ENCODE measurements at regions not wholly inside any gene's neighbourhood (a gene's known extent, or its start where the extent isn't known, plus 50 kb on each side); places are given as distances from the start of the nearest gene placed in this dataset.

DNA sequence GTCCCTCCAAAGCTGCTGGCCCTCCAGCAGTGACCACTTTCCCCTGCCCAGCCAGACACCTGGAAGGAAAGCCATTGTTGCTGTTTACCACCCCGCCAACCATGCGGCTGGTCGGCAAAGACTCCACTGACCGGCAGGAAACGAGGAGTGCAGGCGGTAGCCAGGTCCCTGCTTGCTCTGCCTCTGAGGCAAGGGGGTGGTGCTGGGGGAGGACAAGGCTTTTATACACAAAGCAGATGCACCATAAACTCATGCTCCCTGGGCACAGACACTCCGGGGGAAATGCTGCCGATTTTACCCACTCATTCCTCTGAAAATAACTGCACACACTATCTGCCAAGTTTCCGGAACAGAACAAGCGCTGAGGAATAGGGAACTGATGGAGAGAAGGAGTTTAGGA, 62.8 kb upstream of the GRIN2A start:
- TF ChIP-seq, protein P1, sequence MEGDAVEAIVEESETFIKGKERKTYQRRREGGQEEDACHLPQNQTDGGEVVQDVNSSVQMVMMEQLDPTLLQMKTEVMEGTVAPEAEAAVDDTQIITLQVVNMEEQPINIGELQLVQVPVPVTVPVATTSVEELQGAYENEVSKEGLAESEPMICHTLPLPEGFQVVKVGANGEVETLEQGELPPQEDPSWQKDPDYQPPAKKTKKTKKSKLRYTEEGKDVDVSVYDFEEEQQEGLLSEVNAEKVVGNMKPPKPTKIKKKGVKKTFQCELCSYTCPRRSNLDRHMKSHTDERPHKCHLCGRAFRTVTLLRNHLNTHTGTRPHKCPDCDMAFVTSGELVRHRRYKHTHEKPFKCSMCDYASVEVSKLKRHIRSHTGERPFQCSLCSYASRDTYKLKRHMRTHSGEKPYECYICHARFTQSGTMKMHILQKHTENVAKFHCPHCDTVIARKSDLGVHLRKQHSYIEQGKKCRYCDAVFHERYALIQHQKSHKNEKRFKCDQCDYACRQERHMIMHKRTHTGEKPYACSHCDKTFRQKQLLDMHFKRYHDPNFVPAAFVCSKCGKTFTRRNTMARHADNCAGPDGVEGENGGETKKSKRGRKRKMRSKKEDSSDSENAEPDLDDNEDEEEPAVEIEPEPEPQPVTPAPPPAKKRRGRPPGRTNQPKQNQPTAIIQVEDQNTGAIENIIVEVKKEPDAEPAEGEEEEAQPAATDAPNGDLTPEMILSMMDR (IDR thresholded peaks at IDR 0.05; ENCODE audit: poor library complexity, severe bottlenecking), result no peak
- Histone ChIP-seq H3K9me3 (ENCODE audit: severe bottlenecking) (no peaks in the 10 kb centered on the region), H3K27me3 (ENCODE audit: insufficient read depth, poor library complexity, severe bottlenecking) (no peaks in the 10 kb centered on the region), H3K4me1 (ENCODE audit: insufficient read depth, poor library complexity, severe bottlenecking) (no peaks in the 10 kb centered on the region), H3K36me3 (ENCODE audit: low read depth) (no peaks in the 10 kb centered on the region), H3K4me3 (ENCODE audit: severe bottlenecking) (no peak overlapping the region), H3K27ac (ENCODE audit: poor library complexity, severe bottlenecking) (no peak overlapping the region)
- DNase-seq (ENCODE audit: low spot score), result no peak
- no peak for ATAC-seq (ENCODE audit: low read depth)

DNA sequence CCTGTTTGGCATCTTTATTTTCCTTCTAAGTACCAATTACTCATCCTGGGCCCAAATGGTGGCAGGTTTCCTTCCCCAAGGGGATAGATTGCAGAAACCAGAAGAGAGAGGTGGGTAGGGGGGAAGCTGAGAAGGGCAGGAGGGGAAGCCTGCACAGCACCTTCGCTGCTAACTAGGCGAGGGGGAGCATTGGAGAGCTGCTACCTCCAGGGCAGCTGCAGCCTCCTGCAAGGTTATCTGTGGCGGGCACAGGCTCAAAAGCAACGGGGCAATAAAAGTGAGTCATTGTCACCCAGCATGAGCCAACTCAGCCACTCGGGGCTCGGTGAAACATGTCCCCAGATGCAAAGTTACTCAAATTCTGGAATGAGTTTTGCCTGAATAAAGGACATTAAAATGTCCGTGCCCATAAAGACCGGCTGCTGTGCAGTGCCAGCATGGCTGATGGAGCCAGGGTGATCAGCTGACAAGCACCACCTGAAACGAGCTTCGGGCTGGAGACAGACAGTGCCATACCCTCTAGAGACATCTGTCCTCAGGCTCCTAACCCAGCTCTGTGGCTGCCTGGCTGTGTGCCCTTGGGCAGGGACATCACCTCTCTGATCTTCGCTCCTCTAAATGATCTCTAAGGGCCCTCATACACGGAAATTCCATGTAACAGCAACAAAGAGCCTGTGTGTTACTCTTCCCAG, 68.1 kb upstream of the GRIN2A start:
- Histone ChIP-seq H3K4me1 (ENCODE audit: insufficient read depth, poor library complexity, severe bottlenecking) (no peaks in the 10 kb centered on the region), H3K36me3 (ENCODE audit: low read depth) (no peaks in the 10 kb centered on the region), H3K27me3 (ENCODE audit: insufficient read depth, poor library complexity, severe bottlenecking) (no peaks in the 10 kb centered on the region), H3K4me3 (ENCODE audit: severe bottlenecking) (no peak overlapping the region), H3K9me3 (ENCODE audit: severe bottlenecking) (no peaks in the 10 kb centered on the region), H3K27ac (ENCODE audit: poor library complexity, severe bottlenecking) (no peak overlapping the region)
- ATAC-seq (ENCODE audit: low read depth) (no peak), DNase-seq (ENCODE audit: low spot score) (no peak)
- TF ChIP-seq, protein P1 (IDR thresholded peaks at IDR 0.05; ENCODE audit: poor library complexity, severe bottlenecking), result no peak

DNA sequence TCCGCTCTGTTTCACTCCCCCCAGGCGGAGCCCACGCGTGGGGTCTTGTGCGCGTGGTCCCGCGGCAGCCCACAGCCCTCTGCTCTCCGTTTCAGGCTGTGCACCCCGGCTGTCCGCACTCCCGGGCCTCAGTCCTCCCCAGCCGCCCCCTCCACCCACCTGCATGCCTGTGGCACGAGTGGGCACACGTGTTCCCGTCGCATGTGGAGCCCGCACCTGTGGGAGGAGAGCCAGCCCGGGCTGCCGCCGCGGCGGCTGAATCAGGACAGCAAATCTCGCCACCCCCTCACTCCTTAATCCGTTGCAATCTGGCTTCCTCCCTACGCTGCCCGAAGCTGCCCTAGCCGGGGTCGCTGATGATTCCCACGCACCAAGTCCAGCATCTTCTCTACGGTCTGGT, 69.9 kb upstream of the GRIN2A start:
- no peaks in the 10 kb centered on the region for H3K27me3 ChIP-seq (ENCODE audit: insufficient read depth, poor library complexity, severe bottlenecking)

DNA sequence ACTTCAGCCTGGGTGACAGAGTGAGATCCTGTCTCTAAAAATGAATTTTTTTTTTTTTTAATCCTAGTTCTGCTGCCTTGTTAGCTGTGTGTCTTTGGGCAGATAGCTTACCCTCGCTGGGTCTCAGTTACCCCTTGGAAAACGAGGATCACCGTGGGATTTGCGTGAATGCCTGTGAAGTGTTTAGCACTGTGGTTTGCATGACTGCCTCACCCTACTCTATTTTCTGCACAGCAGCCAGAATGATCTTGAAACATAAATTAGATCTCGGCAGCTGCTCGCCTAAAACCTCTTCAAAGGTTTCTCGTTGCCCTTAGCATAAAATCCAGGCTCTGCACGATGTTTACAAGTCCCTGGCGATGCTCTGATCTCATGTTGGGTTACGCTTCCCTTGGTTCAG, 71.2 kb upstream of the GRIN2A start:
- Histone ChIP-seq H3K4me3 (ENCODE audit: severe bottlenecking) (no peak overlapping the region), H3K36me3 (ENCODE audit: low read depth) (no peaks in the 10 kb centered on the region), H3K9me3 (ENCODE audit: severe bottlenecking) (no peaks in the 10 kb centered on the region), H3K27me3 (ENCODE audit: insufficient read depth, poor library complexity, severe bottlenecking) (no peaks in the 10 kb centered on the region), H3K27ac (ENCODE audit: poor library complexity, severe bottlenecking) (no peak overlapping the region), H3K4me1 (ENCODE audit: insufficient read depth, poor library complexity, severe bottlenecking) (no peaks in the 10 kb centered on the region)
- TF ChIP-seq, protein P1 (IDR thresholded peaks at IDR 0.05; ENCODE audit: poor library complexity, severe bottlenecking), result no peak
- ATAC-seq (ENCODE audit: low read depth) (no peak), DNase-seq (ENCODE audit: low spot score) (no peak)

More for the DNA sequence above, 69.9 kb upstream of the GRIN2A start:
- no peak for ATAC-seq (ENCODE audit: low read depth)
- Histone ChIP-seq H3K4me1 (ENCODE audit: insufficient read depth, poor library complexity, severe bottlenecking) (no peaks in the 10 kb centered on the region), H3K36me3 (ENCODE audit: low read depth) (no peaks in the 10 kb centered on the region), H3K27ac (ENCODE audit: poor library complexity, severe bottlenecking) (no peak overlapping the region), H3K9me3 (ENCODE audit: severe bottlenecking) (no peaks in the 10 kb centered on the region), H3K4me3 (ENCODE audit: severe bottlenecking) (no peak overlapping the region)
- no peak for DNase-seq (ENCODE audit: low spot score)
- TF ChIP-seq, protein P1 (IDR thresholded peaks at IDR 0.05; ENCODE audit: poor library complexity, severe bottlenecking), result no peak

DNA sequence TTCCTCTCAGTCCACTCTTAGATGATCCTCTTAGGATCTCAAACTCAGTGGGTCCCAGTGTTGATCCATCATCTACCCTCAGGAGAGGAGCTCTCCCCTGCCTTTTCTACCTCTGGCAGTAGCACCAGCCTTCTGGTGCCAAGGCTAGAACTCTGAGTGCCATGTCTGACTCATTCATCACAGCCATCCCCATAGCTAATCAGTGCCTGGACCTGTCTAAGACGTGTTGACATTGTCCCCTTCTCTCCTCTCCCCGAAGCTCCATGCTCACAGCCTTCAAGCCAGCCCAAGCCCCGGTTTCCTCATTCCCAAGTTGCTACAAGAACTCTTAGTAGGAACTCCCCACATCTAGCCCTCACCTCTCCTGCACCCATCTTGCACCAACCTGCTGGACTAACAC, 73.5 kb upstream of the GRIN2A start:
- no peaks in the 10 kb centered on the region for H3K4me1 ChIP-seq (ENCODE audit: insufficient read depth, poor library complexity, severe bottlenecking)
- ATAC-seq (ENCODE audit: low read depth) (no peak), DNase-seq (ENCODE audit: low spot score) (no peak)
- H3K4me3 ChIP-seq (ENCODE audit: severe bottlenecking), result no peak overlapping the region
- H3K27ac ChIP-seq (ENCODE audit: poor library complexity, severe bottlenecking), result no peak overlapping the region
- H3K27me3 ChIP-seq (ENCODE audit: insufficient read depth, poor library complexity, severe bottlenecking), result no peaks in the 10 kb centered on the region
- TF ChIP-seq, protein P1 (IDR thresholded peaks at IDR 0.05; ENCODE audit: poor library complexity, severe bottlenecking), result no peak
- no peaks in the 10 kb centered on the region for H3K36me3 ChIP-seq (ENCODE audit: low read depth)
- H3K9me3 ChIP-seq (ENCODE audit: severe bottlenecking), result no peaks in the 10 kb centered on the region

Measured in RWPE2 (cell line).